ENCODE measurements at regions not wholly inside any gene's neighbourhood (a gene's known extent, or its start where the extent isn't known, plus 50 kb on each side); places are given as distances from the start of the nearest gene placed in this dataset.

DNA sequence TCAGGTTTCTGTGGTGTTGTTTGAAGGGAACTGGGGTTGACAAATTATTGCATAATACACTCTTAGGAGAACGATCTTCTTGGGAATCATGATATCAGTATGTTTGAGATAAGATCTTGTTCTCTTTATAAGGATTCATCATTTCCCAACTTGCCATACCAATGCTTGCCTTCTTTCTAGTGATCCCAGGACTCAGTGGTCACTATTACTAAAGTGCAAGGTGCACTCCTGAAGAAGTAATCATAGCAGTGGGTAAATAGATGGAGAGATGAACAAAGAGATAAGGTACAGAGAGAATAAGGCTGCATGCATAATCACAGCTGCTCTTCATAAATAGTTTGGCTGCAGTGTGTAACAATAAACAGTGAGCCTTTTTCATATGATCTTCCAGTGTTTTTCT lies 404.0 kb downstream of the DOK5 start:
- Mint-ChIP-seq H3K9me3 (peaks cover 91% of the 10 kb centered on the region), H3K27ac (no peak overlapping the region)

More for the DNA sequence above, 404.0 kb downstream of the DOK5 start:
- no peaks in the 10 kb centered on the region for H3K9me2 ChIP-seq (ENCODE audit: insufficient read depth)
- ATAC-seq (no peak), DNase-seq (ENCODE audit: low spot score) (no peak)
- H3K4me1 ChIP-seq (ENCODE audit: insufficient read depth), result no peaks in the 10 kb centered on the region
- Mint-ChIP-seq H3K4me3 (no peak overlapping the region), H3K27me3 (ENCODE audit: insufficient read depth, low read depth, poor library complexity) (peaks cover 1% of the 10 kb centered on the region), H3K4me1 (no peaks in the 10 kb centered on the region), H3K36me3 (ENCODE audit: low read depth) (peaks cover 22% of the 10 kb centered on the region; the same call in 2 of the 3 replicates)
- peaks cover 4% of the 10 kb centered on the region for H3K36me3 ChIP-seq (ENCODE audit: insufficient read depth)
- H3K27me3 ChIP-seq (ENCODE audit: insufficient read depth), result no peaks in the 10 kb centered on the region
- no peak for TF ChIP-seq EZH2phosphoT487 (IDR thresholded peaks at IDR 0.05; ENCODE audit: unreplicated experiment)
- no peak for TF ChIP-seq POLR2AphosphoS5 (IDR thresholded peaks at IDR 0.05; ENCODE audit: low read depth)
- TF ChIP-seq, protein P1, sequence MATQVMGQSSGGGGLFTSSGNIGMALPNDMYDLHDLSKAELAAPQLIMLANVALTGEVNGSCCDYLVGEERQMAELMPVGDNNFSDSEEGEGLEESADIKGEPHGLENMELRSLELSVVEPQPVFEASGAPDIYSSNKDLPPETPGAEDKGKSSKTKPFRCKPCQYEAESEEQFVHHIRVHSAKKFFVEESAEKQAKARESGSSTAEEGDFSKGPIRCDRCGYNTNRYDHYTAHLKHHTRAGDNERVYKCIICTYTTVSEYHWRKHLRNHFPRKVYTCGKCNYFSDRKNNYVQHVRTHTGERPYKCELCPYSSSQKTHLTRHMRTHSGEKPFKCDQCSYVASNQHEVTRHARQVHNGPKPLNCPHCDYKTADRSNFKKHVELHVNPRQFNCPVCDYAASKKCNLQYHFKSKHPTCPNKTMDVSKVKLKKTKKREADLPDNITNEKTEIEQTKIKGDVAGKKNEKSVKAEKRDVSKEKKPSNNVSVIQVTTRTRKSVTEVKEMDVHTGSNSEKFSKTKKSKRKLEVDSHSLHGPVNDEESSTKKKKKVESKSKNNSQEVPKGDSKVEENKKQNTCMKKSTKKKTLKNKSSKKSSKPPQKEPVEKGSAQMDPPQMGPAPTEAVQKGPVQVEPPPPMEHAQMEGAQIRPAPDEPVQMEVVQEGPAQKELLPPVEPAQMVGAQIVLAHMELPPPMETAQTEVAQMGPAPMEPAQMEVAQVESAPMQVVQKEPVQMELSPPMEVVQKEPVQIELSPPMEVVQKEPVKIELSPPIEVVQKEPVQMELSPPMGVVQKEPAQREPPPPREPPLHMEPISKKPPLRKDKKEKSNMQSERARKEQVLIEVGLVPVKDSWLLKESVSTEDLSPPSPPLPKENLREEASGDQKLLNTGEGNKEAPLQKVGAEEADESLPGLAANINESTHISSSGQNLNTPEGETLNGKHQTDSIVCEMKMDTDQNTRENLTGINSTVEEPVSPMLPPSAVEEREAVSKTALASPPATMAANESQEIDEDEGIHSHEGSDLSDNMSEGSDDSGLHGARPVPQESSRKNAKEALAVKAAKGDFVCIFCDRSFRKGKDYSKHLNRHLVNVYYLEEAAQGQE (IDR thresholded peaks at IDR 0.05; ENCODE audit: unreplicated experiment), result no peak
- TF ChIP-seq, protein P2, sequence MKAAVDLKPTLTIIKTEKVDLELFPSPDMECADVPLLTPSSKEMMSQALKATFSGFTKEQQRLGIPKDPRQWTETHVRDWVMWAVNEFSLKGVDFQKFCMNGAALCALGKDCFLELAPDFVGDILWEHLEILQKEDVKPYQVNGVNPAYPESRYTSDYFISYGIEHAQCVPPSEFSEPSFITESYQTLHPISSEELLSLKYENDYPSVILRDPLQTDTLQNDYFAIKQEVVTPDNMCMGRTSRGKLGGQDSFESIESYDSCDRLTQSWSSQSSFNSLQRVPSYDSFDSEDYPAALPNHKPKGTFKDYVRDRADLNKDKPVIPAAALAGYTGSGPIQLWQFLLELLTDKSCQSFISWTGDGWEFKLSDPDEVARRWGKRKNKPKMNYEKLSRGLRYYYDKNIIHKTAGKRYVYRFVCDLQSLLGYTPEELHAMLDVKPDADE (IDR thresholded peaks at IDR 0.05), result no peak
- no peak for TF ChIP-seq STAT1 (IDR thresholded peaks at IDR 0.05; ENCODE audit: unreplicated experiment)
- TF ChIP-seq, protein P3, sequence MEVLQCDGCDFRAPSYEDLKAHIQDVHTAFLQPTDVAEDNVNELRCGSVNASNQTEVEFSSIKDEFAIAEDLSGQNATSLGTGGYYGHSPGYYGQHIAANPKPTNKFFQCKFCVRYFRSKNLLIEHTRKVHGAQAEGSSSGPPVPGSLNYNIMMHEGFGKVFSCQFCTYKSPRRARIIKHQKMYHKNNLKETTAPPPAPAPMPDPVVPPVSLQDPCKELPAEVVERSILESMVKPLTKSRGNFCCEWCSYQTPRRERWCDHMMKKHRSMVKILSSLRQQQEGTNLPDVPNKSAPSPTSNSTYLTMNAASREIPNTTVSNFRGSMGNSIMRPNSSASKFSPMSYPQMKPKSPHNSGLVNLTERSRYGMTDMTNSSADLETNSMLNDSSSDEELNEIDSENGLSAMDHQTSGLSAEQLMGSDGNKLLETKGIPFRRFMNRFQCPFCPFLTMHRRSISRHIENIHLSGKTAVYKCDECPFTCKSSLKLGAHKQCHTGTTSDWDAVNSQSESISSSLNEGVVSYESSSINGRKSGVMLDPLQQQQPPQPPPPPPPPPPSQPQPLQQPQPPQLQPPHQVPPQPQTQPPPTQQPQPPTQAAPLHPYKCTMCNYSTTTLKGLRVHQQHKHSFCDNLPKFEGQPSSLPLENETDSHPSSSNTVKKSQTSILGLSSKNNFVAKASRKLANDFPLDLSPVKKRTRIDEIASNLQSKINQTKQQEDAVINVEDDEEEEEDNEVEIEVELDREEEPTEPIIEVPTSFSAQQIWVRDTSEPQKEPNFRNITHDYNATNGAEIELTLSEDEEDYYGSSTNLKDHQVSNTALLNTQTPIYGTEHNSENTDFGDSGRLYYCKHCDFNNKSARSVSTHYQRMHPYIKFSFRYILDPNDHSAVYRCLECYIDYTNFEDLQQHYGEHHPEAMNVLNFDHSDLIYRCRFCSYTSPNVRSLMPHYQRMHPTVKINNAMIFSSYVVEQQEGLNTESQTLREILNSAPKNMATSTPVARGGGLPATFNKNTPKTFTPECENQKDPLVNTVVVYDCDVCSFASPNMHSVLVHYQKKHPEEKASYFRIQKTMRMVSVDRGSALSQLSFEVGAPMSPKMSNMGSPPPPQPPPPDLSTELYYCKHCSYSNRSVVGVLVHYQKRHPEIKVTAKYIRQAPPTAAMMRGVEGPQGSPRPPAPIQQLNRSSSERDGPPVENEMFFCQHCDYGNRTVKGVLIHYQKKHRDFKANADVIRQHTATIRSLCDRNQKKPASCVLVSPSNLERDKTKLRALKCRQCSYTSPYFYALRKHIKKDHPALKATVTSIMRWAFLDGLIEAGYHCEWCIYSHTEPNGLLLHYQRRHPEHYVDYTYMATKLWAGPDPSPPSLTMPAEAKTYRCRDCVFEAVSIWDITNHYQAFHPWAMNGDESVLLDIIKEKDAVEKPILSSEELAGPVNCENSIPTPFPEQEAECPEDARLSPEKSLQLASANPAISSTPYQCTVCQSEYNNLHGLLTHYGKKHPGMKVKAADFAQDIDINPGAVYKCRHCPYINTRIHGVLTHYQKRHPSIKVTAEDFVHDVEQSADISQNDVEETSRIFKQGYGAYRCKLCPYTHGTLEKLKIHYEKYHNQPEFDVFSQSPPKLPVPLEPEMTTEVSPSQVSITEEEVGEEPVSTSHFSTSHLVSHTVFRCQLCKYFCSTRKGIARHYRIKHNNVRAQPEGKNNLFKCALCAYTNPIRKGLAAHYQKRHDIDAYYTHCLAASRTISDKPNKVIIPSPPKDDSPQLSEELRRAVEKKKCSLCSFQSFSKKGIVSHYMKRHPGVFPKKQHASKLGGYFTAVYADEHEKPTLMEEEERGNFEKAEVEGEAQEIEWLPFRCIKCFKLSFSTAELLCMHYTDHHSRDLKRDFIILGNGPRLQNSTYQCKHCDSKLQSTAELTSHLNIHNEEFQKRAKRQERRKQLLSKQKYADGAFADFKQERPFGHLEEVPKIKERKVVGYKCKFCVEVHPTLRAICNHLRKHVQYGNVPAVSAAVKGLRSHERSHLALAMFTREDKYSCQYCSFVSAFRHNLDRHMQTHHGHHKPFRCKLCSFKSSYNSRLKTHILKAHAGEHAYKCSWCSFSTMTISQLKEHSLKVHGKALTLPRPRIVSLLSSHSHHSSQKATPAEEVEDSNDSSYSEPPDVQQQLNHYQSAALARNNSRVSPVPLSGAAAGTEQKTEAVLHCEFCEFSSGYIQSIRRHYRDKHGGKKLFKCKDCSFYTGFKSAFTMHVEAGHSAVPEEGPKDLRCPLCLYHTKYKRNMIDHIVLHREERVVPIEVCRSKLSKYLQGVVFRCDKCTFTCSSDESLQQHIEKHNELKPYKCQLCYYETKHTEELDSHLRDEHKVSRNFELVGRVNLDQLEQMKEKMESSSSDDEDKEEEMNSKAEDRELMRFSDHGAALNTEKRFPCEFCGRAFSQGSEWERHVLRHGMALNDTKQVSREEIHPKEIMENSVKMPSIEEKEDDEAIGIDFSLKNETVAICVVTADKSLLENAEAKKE (CRISPR knock-in tag; IDR thresholded peaks at IDR 0.05), result no peak
- TF ChIP-seq EZH2 (IDR thresholded peaks at IDR 0.05; ENCODE audit: low read depth, unreplicated experiment), result no peak
- H3F3A ChIP-seq (replicated peaks; ENCODE audit: low read depth), result no peaks in the 10 kb centered on the region
- H3K27ac ChIP-seq (ENCODE audit: low read depth), result no peak overlapping the region
- no peaks in the 10 kb centered on the region for H4K20me1 ChIP-seq (replicated peaks; ENCODE audit: insufficient read depth)
- no peak overlapping the region for H2AFZ ChIP-seq
- H3K4me3 ChIP-seq, result no peak overlapping the region
- no peaks in the 10 kb centered on the region for H3K79me2 ChIP-seq (replicated peaks; ENCODE audit: insufficient read depth)
- no peak overlapping the region for H3K4me2 ChIP-seq

Data from GM23338 (cell line).